ENCODE measurements at regions not wholly inside any gene's neighbourhood (a gene's known extent, or its start where the extent isn't known, plus 50 kb on each side); places are given as distances from the start of the nearest gene placed in this dataset.

GRCh38 chr6:142624978-142625715 lies 319.8 kb downstream of the HIVEP2 start:
- no peaks in the 10 kb centered on the region for H3K27me3 ChIP-seq (replicated peaks; ENCODE audit: control insufficient read depth, insufficient read depth, low read length)
- TF ChIP-seq CTCF (IDR thresholded peaks at IDR 0.05; ENCODE audit: insufficient read depth, low read length, poor library complexity, severe bottlenecking) = no peak

GRCh38 chr6:142627474-142627873 lies 317.5 kb downstream of the HIVEP2 start:
- TF ChIP-seq CTCF (IDR thresholded peaks at IDR 0.05; ENCODE audit: insufficient read depth, low read length, poor library complexity, severe bottlenecking) = no peak
- no peak for DNase-seq (ENCODE audit: extremely low read depth, insufficient read length)
- H3K36me3 ChIP-seq (ENCODE audit: control insufficient read depth, insufficient read depth, low read length) = no peaks in the 10 kb centered on the region
- H3K4me3 ChIP-seq (replicated peaks; ENCODE audit: low read depth, low read length) = no peak overlapping the region
- no peaks in the 10 kb centered on the region for H3K27me3 ChIP-seq (replicated peaks; ENCODE audit: control insufficient read depth, insufficient read depth, low read length)

More at GRCh38 chr6:142624978-142625715, 319.8 kb downstream of the HIVEP2 start:
- Histone ChIP-seq H3K36me3 (ENCODE audit: control insufficient read depth, insufficient read depth, low read length) (no peaks in the 10 kb centered on the region), H3K4me3 (replicated peaks; ENCODE audit: low read depth, low read length) (no peak overlapping the region)
- no peak for DNase-seq (ENCODE audit: extremely low read depth, insufficient read length)

- Histone ChIP-seq H3K36me3 (ENCODE audit: control insufficient read depth, insufficient read depth, low read length) (no peaks in the 10 kb centered on the region), H3K27me3 (replicated peaks; ENCODE audit: control insufficient read depth, insufficient read depth, low read length) (no peaks in the 10 kb centered on the region), H3K4me3 (replicated peaks; ENCODE audit: low read depth, low read length) (no peak overlapping the region)
- no peak for DNase-seq (ENCODE audit: extremely low read depth, insufficient read length)
- no peak for TF ChIP-seq CTCF (IDR thresholded peaks at IDR 0.05; ENCODE audit: insufficient read depth, low read length, poor library complexity, severe bottlenecking)
Observed at GRCh38 chr6:142631517-142632385, 313.2 kb downstream of the HIVEP2 start.

GRCh38 chr6:142633317-142633716 lies 311.7 kb downstream of the HIVEP2 start:
- Histone ChIP-seq H3K4me3 (replicated peaks; ENCODE audit: low read depth, low read length) (no peak overlapping the region), H3K27me3 (replicated peaks; ENCODE audit: control insufficient read depth, insufficient read depth, low read length) (no peaks in the 10 kb centered on the region), H3K36me3 (ENCODE audit: control insufficient read depth, insufficient read depth, low read length) (no peaks in the 10 kb centered on the region)
- DNase-seq (ENCODE audit: extremely low read depth, insufficient read length) = no peak
- no peak for TF ChIP-seq CTCF (IDR thresholded peaks at IDR 0.05; ENCODE audit: insufficient read depth, low read length, poor library complexity, severe bottlenecking)

GRCh38 chr6:142635130-142635529 lies 309.8 kb downstream of the HIVEP2 start:
- Histone ChIP-seq H3K27me3 (replicated peaks; ENCODE audit: control insufficient read depth, insufficient read depth, low read length) (no peaks in the 10 kb centered on the region), H3K4me3 (replicated peaks; ENCODE audit: low read depth, low read length) (no peak overlapping the region), H3K36me3 (ENCODE audit: control insufficient read depth, insufficient read depth, low read length) (no peaks in the 10 kb centered on the region)
- no peak for TF ChIP-seq CTCF (IDR thresholded peaks at IDR 0.05; ENCODE audit: insufficient read depth, low read length, poor library complexity, severe bottlenecking)
- DNase-seq (ENCODE audit: extremely low read depth, insufficient read length) = no peak
